HL-60/S4 treated with retinoic acid at 250 ng/mL for 4 days and 3 days (cell line): ENCODE measurements at regions not wholly inside any gene's neighbourhood (a gene's known extent, or its start where the extent isn't known, plus 50 kb on each side); places are given as distances from the start of the nearest gene placed in this dataset.

Source experiments
- in situ Hi-C: fragments of 300-500 bp; cut with MboI; formaldehyde crosslinking; loops from 2 replicates; pipeline ENCODE4 v1.7.0; 2022; ENCODE audit warnings: low sequenced_read_pairs

GRCh38 chr10:117669122-117669521, 126.6 kb downstream of the EMX2 start:
- in situ Hi-C loops, result no loop called here

- in situ Hi-C loops, result no loop called here
Measured at GRCh38 chr10:117670116-117670904, 127.8 kb downstream of the EMX2 start.

GRCh38 chr10:117673230-117674010, 130.9 kb downstream of the EMX2 start:
- in situ Hi-C loops, result no loop called here

- in situ Hi-C loops, result no loop called here
Measured at GRCh38 chr10:117674201-117674600, 131.7 kb downstream of the EMX2 start.

GRCh38 chr10:117674646-117675045, 132.1 kb downstream of the EMX2 start:
- in situ Hi-C loops, result no loop called here

- in situ Hi-C loops, result no loop called here
Measured at GRCh38 chr10:117675514-117676055, 133.0 kb downstream of the EMX2 start.

- in situ Hi-C loops, result no loop called here
Measured at GRCh38 chr10:117677239-117677638, 134.7 kb downstream of the EMX2 start.

- in situ Hi-C loops, result no loop called here
Measured at GRCh38 chr10:117677890-117678500, 135.4 kb downstream of the EMX2 start.

GRCh38 chr10:117680601-117681000, 138.1 kb downstream of the EMX2 start:
- in situ Hi-C loops, result no loop called here

GRCh38 chr10:117681104-117681503, 138.6 kb downstream of the EMX2 start:
- in situ Hi-C loops, result no loop called here

GRCh38 chr10:117684046-117684610, 141.6 kb downstream of the EMX2 start:
- in situ Hi-C loops, result no loop called here

GRCh38 chr10:117684672-117685211, 142.2 kb downstream of the EMX2 start:
- in situ Hi-C loops, result no loop called here

- in situ Hi-C loops, result no loop called here
Measured at GRCh38 chr10:117685431-117685830, 142.9 kb downstream of the EMX2 start.

- in situ Hi-C loops, result no loop called here
Measured at GRCh38 chr10:117686606-117687005, 144.1 kb downstream of the EMX2 start.

- in situ Hi-C loops, result no loop called here
Measured at GRCh38 chr10:117688358-117688757, 145.8 kb downstream of the EMX2 start.

- in situ Hi-C loops, result no loop called here
Measured at GRCh38 chr10:117689566-117689965, 147.0 kb downstream of the EMX2 start.

GRCh38 chr10:117690359-117690758, 147.8 kb downstream of the EMX2 start:
- in situ Hi-C loops, result no loop called here

GRCh38 chr10:117694190-117694589, 151.6 kb downstream of the EMX2 start:
- in situ Hi-C loops, result no loop called here

- in situ Hi-C loops, result no loop called here
Measured at GRCh38 chr10:117697402-117697801, 154.9 kb downstream of the EMX2 start.

GRCh38 chr10:117698809-117699208, 156.3 kb downstream of the EMX2 start:
- in situ Hi-C loops, result no loop called here
